ENCODE measurements at regions not wholly inside any gene's neighbourhood (a gene's known extent, or its start where the extent isn't known, plus 50 kb on each side); places are given as distances from the start of the nearest gene placed in this dataset.
"Not testable (repeated sequence)": the region's sequence is repeated elsewhere in the genome, so short reads cannot be mapped to it uniquely, and the experiment has no call there.

GRCh38 chr1:41980827-41981653, 62.3 kb upstream of the HIVEP3 start:
- Mint-ChIP-seq H3K27me3 (no peaks in the 10 kb centered on the region), H3K4me1 (ENCODE audit: low read depth) (peaks cover 25% of the 10 kb centered on the region), H3K4me3 (no peak overlapping the region), H3K36me3 (peaks cover under 1% of the 10 kb centered on the region), H3K27ac (no peak overlapping the region), H3K9me3 (ENCODE audit: low read depth) (no peaks in the 10 kb centered on the region)

GRCh38 chr1:41978986-41979385, 60.3 kb upstream of the HIVEP3 start:
- Mint-ChIP-seq H3K4me1 (ENCODE audit: low read depth) (peaks cover 22% of the 10 kb centered on the region), H3K9me3 (ENCODE audit: low read depth) (no peaks in the 10 kb centered on the region), H3K27me3 (no peaks in the 10 kb centered on the region), H3K36me3 (peaks cover 3% of the 10 kb centered on the region), H3K4me3 (no peak overlapping the region), H3K27ac (no peak overlapping the region)

GRCh38 chr1:41977326-41977725, 58.6 kb upstream of the HIVEP3 start:
- H3K9me3 Mint-ChIP-seq (ENCODE audit: low read depth), result no peaks in the 10 kb centered on the region
- H3K4me3 Mint-ChIP-seq, result no peak overlapping the region
- no peaks in the 10 kb centered on the region for H3K27me3 Mint-ChIP-seq
- peaks cover 5% of the 10 kb centered on the region for H3K36me3 Mint-ChIP-seq
- H3K27ac Mint-ChIP-seq, result no peak overlapping the region
- peaks cover 21% of the 10 kb centered on the region for H3K4me1 Mint-ChIP-seq (ENCODE audit: low read depth)

DNA sequence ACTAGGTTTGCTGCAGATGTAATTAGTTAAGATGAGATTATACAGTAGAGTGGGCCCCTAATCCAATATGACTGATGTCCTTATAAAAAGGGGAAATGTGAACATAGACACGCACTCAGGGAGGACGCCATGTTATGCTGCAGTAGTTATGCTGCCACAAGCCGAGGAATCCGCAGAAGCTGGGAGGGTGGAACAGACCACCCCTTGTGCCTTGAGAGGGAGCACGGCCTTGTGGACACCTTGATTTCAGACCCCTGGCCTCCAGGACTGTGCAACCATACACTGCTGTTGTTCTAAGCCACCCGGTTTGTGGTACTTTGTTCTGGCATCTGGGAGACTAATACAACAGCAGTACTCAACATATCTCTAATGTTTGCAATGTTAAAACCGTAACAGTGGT, 57.9 kb upstream of the HIVEP3 start:
- Mint-ChIP-seq H3K27me3 (no peaks in the 10 kb centered on the region), H3K4me3 (no peak overlapping the region), H3K27ac (no peak overlapping the region), H3K4me1 (ENCODE audit: low read depth) (peaks cover 14% of the 10 kb centered on the region), H3K36me3 (peaks cover 6% of the 10 kb centered on the region), H3K9me3 (ENCODE audit: low read depth) (no peaks in the 10 kb centered on the region)

- no peak overlapping the region for H3K4me3 Mint-ChIP-seq
- H3K36me3 Mint-ChIP-seq, result peaks cover 6% of the 10 kb centered on the region
- H3K4me1 Mint-ChIP-seq (ENCODE audit: low read depth), result peaks cover 8% of the 10 kb centered on the region
- no peaks in the 10 kb centered on the region for H3K27me3 Mint-ChIP-seq
- no peaks in the 10 kb centered on the region for H3K9me3 Mint-ChIP-seq (ENCODE audit: low read depth)
- H3K27ac Mint-ChIP-seq, result no peak overlapping the region
These were observed 57.3 kb upstream of the HIVEP3 start for GRCh38 chr1:41975850-41976569.

DNA sequence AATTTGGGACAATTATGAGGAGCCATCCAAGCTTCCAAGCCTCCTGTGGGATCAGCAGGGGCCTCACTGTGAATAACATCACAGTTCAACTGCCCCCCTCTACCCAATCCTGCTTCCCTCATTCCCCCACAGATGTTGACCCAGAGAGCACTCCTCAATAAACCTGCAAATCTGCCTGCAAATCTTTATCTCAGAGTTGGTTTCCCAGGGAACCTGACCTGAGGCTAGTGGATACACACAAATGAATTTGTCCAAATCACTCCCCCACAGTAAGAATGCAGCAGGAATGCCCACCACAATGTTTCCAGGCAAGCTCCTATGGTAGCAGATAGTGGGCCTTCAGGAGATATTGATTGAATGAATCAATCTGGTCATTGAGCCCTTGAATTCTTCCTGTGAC, 56.4 kb upstream of the HIVEP3 start:
- Mint-ChIP-seq H3K4me1 (ENCODE audit: low read depth) (no peaks in the 10 kb centered on the region), H3K27ac (no peak overlapping the region), H3K4me3 (no peak overlapping the region), H3K36me3 (peaks cover 6% of the 10 kb centered on the region), H3K9me3 (ENCODE audit: low read depth) (no peaks in the 10 kb centered on the region), H3K27me3 (no peaks in the 10 kb centered on the region)

DNA sequence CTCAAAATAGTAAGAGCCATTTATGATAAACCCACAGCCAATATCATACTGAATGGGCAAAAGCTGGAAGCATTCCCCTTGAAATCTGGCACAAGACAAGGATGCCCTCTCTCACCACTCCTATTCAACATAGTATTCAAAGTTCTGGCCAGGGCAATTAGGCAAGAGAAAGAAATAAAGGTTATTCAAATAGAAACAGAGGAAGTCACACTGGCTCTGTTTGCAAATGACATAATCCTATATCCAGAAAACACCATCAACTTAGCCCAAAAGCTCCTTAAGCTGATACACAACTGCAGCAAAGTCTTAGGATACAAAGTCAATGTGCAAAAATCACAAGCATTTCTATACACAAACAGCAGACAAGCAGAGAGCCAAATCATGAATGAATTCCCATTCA, 49.8 kb upstream of the HIVEP3 start:
- not testable (repeated sequence) for H3K4me1 Mint-ChIP-seq (ENCODE audit: low read depth); H3K4me3 Mint-ChIP-seq; H3K27ac Mint-ChIP-seq; H3K27me3 Mint-ChIP-seq
- Mint-ChIP-seq H3K36me3 (peaks cover 15% of the 10 kb centered on the region), H3K9me3 (ENCODE audit: low read depth) (peaks cover 11% of the 10 kb centered on the region)

Measured in activated naive CD8-positive, alpha-beta T cell (primary cell).